ENCODE measurements at regions not wholly inside any gene's neighbourhood (a gene's known extent, or its start where the extent isn't known, plus 50 kb on each side); places are given as distances from the start of the nearest gene placed in this dataset.

DNA sequence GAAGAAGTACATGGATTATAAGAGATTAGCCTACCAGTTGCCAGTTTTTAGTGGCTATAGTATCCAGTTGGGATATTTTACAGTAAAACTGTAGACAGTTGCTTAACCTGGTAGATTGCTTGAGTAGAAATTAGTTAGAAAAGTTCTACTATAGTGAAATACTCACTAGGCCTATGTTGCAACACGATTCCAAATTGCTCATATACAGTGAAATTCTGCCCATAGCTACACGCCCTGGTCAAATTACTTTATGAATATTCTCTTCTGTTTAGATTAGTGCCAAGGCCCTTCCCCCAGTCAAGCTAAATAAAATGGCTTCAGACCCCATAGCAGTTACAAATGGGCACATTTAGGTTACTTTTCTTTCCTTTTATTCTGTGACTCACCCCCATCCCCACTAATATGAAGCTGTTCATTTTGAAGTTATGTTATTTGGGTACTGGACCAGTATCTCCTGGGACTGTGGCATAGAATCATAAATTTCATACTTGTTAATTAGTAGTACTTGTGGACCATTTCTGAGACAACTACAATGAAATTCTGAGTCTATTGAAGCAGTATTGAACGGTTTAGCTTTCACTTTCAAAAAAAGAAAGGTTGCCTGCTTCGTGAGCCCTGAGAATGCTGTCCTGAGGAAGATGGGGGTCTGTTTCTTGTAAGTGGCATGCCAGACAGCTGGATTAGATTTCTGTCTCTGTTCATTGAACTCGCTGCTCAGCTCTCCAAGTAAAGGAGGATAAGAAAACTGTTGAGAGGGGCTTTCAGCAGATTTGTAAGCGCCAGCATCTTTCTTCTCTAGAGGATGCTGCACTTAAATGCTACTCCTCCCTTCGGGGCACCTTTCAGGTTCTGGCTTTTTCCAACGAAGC is 65.8 kb upstream of the CFAP20DC start:
- DNase-seq = no peak

DNA sequence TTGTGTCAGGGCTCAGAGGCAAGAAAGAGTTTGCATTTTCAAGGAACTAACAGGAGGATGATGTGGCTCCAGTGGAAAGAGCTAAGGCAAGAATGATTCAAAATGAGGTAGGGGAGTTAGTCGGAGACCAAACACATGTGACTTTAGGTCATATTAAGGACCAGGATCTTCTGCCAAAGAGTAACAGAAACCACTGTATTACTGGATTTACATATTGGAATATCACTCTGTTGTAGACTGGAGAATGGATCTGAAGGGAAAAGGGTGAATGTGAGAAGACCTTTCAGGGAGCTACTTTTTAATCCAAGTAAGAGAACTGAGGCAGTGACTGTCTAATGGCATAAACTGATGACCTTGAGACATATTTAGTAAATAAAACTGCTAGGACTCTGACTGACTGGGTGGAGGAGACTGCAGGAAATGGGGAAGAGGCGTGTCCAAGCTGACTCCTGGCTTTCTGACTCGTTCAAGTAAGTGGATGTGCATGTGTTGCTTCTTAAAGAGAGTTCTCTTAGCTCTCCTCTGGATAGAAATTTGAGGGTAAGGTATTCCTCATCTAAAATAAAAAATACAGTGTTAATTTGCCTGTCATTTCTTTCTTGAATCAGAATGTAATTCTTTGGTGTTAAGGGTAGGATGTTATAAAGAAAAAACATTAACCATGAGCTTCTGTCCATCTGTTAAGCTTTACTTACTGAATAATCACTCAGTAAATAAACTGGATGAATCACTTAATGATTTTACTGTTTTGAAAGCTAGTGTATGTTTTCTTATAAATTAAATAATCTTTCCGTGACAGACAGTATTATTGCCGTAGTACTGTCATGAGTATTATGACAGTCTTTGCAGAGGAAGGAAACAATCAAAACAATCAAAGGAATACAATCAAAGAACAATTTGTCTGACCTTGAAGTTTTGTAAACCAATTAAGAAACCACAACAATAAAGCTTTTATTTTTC is 58.3 kb upstream of the CFAP20DC start:
- DNase-seq = no peak

DNA sequence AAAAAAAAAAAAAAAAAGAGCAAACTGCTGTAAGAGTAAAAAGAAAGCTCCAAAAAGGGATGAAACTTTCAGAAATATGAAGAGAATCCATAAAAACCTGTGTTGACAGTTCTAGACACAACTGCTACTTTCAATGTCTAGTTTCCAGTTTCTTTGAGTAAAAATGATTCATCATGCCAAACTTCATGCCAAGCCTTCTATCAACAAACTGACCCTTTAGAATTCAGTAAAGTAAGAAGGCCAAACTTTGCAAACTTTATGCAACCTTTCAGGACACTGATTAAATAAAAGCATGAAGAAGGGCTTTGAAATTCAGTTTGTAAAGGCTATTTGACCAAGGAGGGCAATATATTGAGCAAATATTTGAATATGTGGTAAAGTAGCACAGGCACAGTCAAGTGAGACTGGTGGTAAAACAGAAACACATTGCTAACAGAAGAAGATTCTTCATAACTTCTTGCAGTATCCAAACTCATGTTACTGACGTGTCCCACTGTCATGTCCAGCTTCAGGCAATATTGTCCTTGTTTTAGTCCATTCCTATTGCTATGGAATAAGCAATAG is 56.3 kb upstream of the CFAP20DC start:
- no peak for DNase-seq

DNA sequence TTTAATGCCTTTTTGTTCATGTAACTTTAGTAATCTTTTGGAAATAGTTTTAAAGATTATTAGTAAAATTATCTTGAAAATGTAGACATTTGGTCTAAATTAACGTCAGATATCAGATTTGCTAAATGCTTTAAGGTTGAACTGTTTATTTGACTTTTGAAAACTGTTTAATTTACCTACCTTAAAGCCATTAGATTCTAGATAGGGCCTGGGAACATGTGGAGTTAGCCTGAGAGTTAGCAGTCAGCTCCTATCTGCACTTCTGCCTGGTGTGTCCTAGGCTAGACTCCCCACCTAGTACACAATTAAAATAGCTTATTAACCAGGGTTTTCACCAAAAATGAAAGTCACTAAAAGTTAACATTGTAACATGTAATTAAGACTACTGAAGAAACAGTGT is 53.7 kb upstream of the CFAP20DC start:
- DNase-seq = no peak

DNA sequence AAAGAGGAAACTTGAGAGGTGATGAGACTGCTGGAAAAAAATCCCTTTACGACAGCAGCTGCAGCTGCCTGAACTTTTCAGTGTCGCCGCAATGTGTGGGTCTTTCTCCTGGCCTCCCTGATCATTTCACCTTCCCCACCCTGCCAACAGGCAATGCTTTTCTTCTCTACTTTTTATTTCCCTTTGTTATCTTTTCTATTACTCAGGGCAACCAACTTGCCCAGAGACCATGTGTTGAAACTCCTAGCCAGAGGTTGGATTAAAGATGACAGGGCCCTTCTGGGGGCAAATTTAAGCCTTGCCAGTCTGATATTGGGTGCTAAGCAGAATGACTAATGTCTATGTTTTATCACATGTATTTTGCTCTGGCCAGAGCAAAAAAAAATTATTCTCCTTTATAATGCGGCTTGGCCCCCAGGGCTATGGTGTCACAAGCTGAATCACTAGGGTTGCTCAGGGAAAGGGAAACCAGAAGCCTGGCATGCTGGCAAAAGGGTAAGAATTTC is 51.5 kb upstream of the CFAP20DC start:
- DNase-seq = no peak

Measured in left hindlimb (tissue), 1 donor.